GM21515 (cell line): ENCODE measurements at regions not wholly inside any gene's neighbourhood (a gene's known extent, or its start where the extent isn't known, plus 50 kb on each side); places are given as distances from the start of the nearest gene placed in this dataset.

ENCODE experiments used
- ATAC-seq: cut with Tn5 transposase; IDR thresholded peaks from one replicate; pipeline ENCODE4 v1.9.1; 2021; ENCODE audit not compliant: unreplicated experiment

DNA sequence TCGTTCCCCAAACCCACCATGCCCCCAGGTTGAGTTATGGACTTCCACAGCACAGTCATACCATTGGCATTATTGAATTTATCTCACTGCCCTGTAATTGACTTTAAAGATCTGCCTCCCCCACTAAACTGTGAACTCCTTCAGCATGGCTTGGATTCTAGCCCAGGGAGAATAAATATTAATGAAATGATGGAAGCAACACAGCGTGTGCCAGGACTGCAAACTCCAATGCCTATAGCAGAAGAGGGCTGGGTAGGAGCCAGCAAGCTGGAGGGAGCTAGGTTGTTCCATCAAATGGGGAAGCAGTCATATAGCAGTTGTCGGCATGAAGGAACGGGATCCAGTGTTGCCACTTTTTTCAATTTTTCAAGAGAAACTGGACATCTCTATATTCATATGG, 69.0 kb upstream of the MSX2 start:
- ATAC-seq: no peak

DNA sequence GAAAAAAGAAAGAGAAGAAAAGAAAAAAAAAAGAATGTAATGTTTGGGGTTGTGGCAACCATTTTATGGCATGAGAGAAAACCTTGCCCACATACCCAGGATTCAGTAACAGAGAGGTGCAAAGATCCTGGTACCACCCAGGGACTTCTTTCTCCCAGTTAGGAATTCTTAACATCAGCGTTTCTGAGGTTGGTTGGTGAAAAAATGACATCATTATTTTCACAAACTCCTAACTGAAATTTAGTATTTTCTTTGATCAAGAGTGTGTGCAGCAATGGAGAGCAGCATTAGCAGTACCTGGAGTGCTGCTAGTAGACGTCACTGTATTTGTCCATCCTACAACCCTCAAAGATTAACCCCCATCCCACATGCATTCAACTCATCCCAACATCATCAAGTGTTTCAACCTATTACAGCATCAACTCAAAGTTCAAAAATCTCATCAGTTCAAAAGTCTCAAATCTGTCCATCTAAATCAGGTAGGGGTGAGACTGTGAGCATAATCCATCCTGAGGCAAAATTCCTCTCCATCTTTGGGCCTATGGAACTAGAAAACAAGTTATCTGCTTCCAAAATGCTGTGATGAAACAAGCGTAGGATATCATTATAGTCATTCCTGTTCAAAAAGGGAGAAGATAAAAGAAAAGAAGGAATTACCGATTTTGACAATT, 60.1 kb upstream of the MSX2 start:
- ATAC-seq: no peak

DNA sequence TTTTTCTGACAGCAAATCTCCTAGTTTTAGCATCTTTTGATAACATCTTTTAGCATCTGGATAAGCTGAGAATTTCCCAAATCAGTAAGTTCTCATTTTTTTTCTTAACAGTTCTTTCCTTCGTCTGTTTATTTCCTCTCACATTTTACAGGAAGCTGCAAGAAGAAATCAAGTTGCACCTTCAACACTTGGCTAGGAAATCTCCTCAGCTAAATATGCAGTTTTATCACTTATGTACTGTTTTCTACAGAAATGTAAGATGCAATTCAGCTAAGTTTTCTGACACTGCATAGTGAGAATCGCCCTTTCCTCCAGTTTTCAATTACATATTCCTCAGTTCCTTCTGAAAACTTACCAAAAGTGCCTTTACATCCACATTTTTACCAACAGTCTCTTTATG, 59.0 kb upstream of the MSX2 start:
- ATAC-seq: no peak

DNA sequence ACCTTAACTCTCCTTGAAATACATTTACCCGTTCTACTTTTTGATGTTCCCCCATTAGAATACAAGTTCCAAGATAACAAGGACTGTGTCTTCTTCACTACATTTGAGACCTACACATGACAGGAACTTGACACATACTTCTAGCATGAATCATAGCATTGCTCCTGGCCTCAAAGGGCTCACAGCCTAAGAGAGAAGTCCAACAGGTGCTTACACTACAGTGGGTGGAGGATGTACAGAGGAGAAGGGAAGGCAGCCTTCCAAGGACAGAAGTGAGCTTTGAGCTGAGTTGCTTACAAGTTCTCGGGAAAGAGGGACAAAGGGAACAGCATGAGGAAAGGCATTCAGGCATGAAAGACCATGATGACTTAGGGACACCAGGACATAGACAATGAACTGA, 56.9 kb upstream of the MSX2 start:
- no peak for ATAC-seq

DNA sequence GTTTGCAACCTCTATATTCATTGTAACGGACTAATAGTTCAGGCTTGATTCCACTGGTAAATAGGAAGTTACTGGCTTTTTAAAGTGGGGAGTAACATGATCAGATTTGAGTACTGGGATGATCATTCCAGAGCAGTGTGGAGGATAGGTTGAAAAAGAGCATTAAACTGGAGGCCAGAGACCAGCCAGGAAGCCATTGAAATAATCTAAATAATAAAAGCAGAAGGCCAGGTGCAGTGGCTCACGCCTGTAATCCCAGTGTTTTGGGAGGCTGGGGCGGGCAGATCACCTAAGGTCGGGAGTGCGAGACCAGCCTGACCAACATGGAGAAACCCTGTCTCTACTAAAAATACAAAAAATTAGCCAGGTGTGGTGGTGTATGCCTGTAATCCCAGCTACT, 56.0 kb upstream of the MSX2 start:
- no peak for ATAC-seq
